ENCODE measurements at regions not wholly inside any gene's neighbourhood (a gene's known extent, or its start where the extent isn't known, plus 50 kb on each side); places are given as distances from the start of the nearest gene placed in this dataset.

- TF ChIP-seq POLR2A (IDR thresholded peaks at IDR 0.05; ENCODE audit: low read depth, low read length) (no peak), TAF1 (IDR thresholded peaks at IDR 0.05; ENCODE audit: low read depth, low read length) (no peak)
Measured at GRCh38 chr7:52961084-52961483, 74.3 kb upstream of the POM121L12 start.
